Activated B cell treated with CpG ODN at 0.5 μM for 24 hours (primary cell): ENCODE measurements at regions not wholly inside any gene's neighbourhood (a gene's known extent, or its start where the extent isn't known, plus 50 kb on each side); places are given as distances from the start of the nearest gene placed in this dataset.

Source experiments
- ATAC-seq: fragments of 200-7000 bp; cut with Tn5 transposase; one replicate; pipeline ENCODE4 v1.10.0; 2021; ENCODE audit warnings: low read depth, mild to moderate bottlenecking, moderate library complexity
- CTCF ChIA-PET: fragments of 350-600 bp; sonication (Branson Sonifier 250); formaldehyde crosslinking; loops from one replicate; lab custom pipeline; 2021; ENCODE audit warnings: antibody characterized with exemption; lab: Charles Lee
- POLR2A ChIA-PET: fragments of 350-600 bp; sonication (Branson Sonifier 250); formaldehyde crosslinking; loops from one replicate; lab custom pipeline; 2021; ENCODE audit warnings: antibody characterized with exemption; lab: Charles Lee
- DNase-seq: peaks from one replicate; pipeline ENCODE4 v3.0.0; 2022
- H3K27ac Mint-ChIP-seq: one replicate; pipeline ENCODE4 v1.8.0; 2020; ENCODE audit warnings: mixed read lengths
- H3K27me3 Mint-ChIP-seq: one replicate; pipeline ENCODE4 v1.8.0; 2021; ENCODE audit warnings: mixed read lengths
- H3K36me3 Mint-ChIP-seq: one replicate; pipeline ENCODE4 v1.8.0; 2021; ENCODE audit warnings: low read depth, mixed read lengths
- H3K4me1 Mint-ChIP-seq: one replicate; pipeline ENCODE4 v1.8.0; 2021; ENCODE audit warnings: mixed read lengths
- H3K4me3 Mint-ChIP-seq: one replicate; pipeline ENCODE4 v1.8.0; 2020; ENCODE audit warnings: mild to moderate bottlenecking, mixed read lengths
- H3K9me3 Mint-ChIP-seq: one replicate; pipeline ENCODE4 v1.8.0; 2020; ENCODE audit warnings: mixed read lengths
- intact Hi-C: fragments of 100-400 bp; cut with micrococcal nuclease; formaldehyde crosslinking; loops from one replicate; pipeline ENCODE4 v1.15.1; 2024
- TF ChIP-seq, protein P1 (sequence below): fragments of 200-600 bp; IDR thresholded peaks from one replicate; pipeline ENCODE4 v1.8.0; 2022; ENCODE audit warnings: antibody characterized with exemption, mild to moderate bottlenecking

DNA sequence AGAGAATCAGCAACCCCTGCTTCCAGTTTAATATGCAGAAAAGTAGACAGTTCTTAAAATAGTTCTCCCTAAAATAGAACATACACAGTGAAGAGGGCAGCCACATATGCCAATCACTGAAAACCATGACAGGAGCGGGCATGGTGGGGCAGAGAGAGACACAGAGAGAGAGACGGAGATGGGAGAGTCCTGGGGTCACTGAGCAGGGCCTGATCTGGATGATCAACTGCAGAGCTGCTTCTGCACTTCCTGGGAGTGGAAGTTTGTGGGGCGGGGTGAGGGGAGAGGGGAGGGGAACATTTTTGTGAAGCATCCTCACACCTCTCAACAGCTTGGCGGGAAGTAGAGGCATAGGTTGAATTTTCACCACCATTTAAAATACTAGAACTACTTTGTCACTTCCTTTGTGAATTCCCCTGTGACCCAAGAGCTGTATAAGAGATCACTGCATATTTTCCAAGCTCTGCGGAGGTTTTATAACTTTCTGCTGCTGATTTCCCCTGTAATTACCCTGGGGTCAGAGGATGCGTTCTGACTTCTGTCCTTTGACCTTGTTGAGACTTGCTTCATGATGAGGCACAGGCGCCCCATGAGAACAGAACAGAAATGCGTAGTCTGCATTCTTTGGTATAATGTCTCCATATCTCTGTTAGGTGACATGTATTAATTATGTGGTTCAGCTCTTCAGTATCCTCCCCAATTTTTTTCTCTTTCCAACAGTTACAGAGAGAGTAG, 419.4 kb downstream of the BRD1 start:
- Mint-ChIP-seq H3K4me1 (no peaks in the 10 kb centered on the region), H3K4me3 (no peak overlapping the region), H3K9me3 (peaks cover 4% of the 10 kb centered on the region), H3K27ac (no peak overlapping the region), H3K27me3 (peaks cover 8% of the 10 kb centered on the region), H3K36me3 (no peaks in the 10 kb centered on the region)
- DNase-seq (no peak), ATAC-seq (no peak)
- CTCF ChIA-PET: no interaction called here
- POLR2A ChIA-PET: no interaction called here
- TF ChIP-seq, protein P1, sequence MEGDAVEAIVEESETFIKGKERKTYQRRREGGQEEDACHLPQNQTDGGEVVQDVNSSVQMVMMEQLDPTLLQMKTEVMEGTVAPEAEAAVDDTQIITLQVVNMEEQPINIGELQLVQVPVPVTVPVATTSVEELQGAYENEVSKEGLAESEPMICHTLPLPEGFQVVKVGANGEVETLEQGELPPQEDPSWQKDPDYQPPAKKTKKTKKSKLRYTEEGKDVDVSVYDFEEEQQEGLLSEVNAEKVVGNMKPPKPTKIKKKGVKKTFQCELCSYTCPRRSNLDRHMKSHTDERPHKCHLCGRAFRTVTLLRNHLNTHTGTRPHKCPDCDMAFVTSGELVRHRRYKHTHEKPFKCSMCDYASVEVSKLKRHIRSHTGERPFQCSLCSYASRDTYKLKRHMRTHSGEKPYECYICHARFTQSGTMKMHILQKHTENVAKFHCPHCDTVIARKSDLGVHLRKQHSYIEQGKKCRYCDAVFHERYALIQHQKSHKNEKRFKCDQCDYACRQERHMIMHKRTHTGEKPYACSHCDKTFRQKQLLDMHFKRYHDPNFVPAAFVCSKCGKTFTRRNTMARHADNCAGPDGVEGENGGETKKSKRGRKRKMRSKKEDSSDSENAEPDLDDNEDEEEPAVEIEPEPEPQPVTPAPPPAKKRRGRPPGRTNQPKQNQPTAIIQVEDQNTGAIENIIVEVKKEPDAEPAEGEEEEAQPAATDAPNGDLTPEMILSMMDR: no peak
- intact Hi-C loops: no loop called here

DNA sequence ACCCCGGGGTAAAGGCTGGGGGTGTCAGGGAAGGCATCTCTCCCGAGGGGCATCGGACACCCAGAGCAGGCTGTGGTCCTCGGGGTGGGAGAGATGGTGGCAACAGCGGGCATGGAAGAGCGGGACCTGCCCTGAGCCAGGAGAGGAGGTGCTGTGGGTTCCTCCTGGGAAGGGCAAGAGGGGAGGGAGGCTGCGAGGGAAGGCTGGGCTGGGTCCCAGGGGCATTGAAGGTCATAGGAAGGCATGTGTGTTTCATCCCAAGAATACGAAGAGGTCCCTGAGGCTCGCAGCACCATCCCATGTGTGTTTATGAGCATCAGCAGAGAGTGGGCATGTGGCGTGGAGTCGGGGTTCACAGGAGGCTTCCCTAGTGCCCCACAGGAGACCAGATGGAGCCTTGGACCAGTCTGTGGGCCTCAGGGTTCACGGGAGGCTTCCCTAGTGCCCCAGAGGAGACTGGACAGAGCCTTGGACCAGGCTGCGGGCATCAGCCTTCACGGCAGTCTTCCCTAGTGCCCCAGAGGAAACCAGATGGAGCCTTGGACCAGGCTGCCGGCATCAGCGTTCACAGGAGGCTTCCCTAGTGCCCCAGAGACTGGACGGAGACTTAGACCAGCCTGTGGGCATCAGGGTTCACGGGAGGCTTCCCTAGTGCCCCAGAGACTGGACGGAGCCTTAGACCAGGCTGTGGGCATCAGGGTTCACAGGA, 420.6 kb downstream of the BRD1 start:
- no peak overlapping the region for H3K27ac Mint-ChIP-seq
- no peak overlapping the region for H3K4me3 Mint-ChIP-seq
- DNase-seq (no peak), ATAC-seq (no peak)
- H3K36me3 Mint-ChIP-seq: no peaks in the 10 kb centered on the region
- ChIA-PET CTCF (no interaction called here), POLR2A (no interaction called here)
- H3K4me1 Mint-ChIP-seq: no peaks in the 10 kb centered on the region
- TF ChIP-seq, protein P1: no peak
- peaks cover 8% of the 10 kb centered on the region for H3K27me3 Mint-ChIP-seq
- intact Hi-C loops: no loop called here
- peaks cover 4% of the 10 kb centered on the region for H3K9me3 Mint-ChIP-seq

DNA sequence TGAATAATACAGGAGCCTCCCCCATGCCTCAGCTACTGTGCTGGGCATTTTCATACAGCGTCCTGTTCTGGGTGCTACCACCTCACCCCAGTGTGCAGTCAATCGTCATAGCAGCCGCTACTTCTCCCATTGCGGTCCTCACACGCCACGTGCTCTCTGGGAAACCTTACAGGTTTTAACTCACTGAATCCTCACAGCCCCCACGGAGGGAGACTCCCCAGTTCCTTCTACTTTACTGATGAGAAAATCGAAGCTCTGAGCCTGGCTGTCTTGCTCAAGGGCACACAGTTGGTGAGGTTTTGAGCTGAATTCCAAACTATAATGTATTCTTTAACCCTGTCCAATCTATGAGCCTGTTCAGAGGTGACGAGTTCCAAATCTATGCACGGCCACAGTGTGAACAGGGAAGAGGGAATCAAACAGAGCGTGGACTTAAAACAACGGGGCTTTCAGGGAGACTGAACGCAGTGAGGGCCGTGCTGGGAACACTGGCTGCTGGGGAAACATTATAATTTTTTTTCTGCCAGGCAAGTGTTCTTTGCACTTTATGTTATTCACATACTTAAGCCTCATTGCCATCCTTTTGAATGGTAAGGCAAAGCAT, 421.5 kb downstream of the BRD1 start:
- no peak overlapping the region for H3K4me3 Mint-ChIP-seq

DNA sequence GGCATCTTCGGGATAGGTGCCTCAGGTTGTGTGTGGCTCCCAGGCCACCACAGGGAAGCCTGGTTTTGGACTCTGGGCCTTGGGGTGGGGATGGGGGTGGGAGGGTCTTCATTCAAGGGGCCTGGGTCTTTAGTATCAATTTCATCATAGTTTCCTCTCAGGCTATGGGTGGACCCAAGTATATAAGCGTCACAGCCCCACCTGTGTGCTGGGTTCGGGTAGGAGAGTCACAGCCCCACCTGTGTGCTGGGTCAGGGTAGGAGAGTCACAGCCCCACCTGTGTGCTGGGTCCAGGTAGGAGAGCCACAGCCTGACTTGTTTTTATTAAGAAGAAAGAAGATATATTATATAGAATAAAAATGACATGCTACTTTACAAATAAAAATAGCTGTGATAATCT, 422.1 kb downstream of the BRD1 start:
- no peak for ATAC-seq
- intact Hi-C loops: no loop called here
- DNase-seq: no peak
- ChIA-PET POLR2A (no interaction called here), CTCF (no interaction called here)
- H3K4me1 Mint-ChIP-seq: no peaks in the 10 kb centered on the region
- H3K36me3 Mint-ChIP-seq: no peaks in the 10 kb centered on the region
- no peak overlapping the region for H3K4me3 Mint-ChIP-seq
- H3K27me3 Mint-ChIP-seq: peaks cover 5% of the 10 kb centered on the region
- H3K9me3 Mint-ChIP-seq: peaks cover 4% of the 10 kb centered on the region
- H3K27ac Mint-ChIP-seq: no peak overlapping the region
- TF ChIP-seq, protein P1: no peak

More for the DNA sequence above, 421.5 kb downstream of the BRD1 start:
- Mint-ChIP-seq H3K4me1 (no peaks in the 10 kb centered on the region), H3K27ac (no peak overlapping the region), H3K36me3 (no peaks in the 10 kb centered on the region), H3K27me3 (peaks cover 5% of the 10 kb centered on the region), H3K9me3 (peaks cover 4% of the 10 kb centered on the region)
- ATAC-seq (no peak), DNase-seq (no peak)
- TF ChIP-seq, protein P1: no peak
- intact Hi-C loops: no loop called here
- ChIA-PET POLR2A (no interaction called here), CTCF (no interaction called here)

DNA sequence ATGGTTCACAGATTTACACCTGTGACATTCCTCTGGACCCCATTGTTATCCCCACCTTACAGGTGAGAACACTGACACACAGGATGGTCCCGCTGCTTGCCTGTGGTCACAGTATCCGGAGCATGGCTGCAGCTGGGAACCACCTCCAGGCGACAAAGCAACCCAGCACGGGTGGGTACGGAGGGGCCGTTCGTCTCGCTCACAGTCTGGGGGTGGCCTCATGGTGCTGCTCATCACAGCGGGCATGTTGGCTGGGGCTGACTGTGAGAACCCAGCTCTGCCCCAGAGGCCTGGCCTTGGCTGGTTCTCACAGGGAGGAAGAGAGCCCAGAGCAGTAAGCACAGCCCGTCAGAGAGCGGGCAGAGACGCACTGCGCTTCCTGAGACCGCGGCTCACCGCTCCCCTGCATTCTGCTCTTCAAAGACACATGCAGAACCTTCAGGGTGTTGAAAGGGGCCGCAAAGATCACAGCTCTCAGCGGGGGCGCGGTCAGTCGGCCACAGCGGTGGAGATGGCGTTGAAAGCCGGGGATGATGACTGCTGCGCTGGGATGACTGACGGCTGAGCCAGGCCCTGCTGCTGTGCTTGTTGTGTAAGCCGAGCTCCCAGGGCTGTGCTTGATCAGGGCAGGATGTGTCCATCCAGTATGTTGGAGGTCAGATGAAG, 423.0 kb downstream of the BRD1 start:
- peaks cover 5% of the 10 kb centered on the region for H3K27me3 Mint-ChIP-seq
- ChIA-PET POLR2A (no interaction called here), CTCF (no interaction called here)
- H3K36me3 Mint-ChIP-seq: no peaks in the 10 kb centered on the region
- no peaks in the 10 kb centered on the region for H3K9me3 Mint-ChIP-seq
- intact Hi-C loops: no loop called here
- ATAC-seq: no peak
- H3K4me1 Mint-ChIP-seq: no peaks in the 10 kb centered on the region
- no peak overlapping the region for H3K4me3 Mint-ChIP-seq
- DNase-seq: no peak
- TF ChIP-seq, protein P1: no peak
- no peak overlapping the region for H3K27ac Mint-ChIP-seq
